ENCODE measurements at regions not wholly inside any gene's neighbourhood (a gene's known extent, or its start where the extent isn't known, plus 50 kb on each side); places are given as distances from the start of the nearest gene placed in this dataset.

DNA sequence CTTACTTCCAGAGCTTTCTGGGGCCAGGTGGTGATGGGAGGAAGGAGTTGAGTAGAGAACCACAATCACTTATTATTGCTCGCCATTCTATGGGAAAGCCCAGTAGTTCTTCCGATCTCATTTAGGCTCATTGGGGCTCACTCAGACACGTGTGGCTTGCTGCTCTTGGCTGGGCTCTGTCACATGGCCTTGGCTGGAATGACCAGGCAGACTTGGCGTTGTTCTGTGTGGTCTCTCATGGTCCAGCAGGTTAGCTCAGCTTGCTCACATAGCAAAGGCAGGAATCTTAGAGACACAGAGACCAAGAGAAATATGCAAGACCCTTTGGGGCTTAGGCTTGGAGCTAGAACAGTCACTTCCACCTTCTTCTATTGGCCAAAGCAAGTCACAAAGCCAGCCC is 261.2 kb downstream of the LOXHD1 start:
- DNase-seq = no peak
- CTCF ChIA-PET = interaction anchor here (0.8 to 1.3 kb wide), 3 partner anchors 8 to 774 kb away, joined by 3 to 8 read pairs (median 3); no protein-coding TSS in a partner anchor
- POLR2A ChIA-PET = no interaction called here
- no peaks in the 10 kb centered on the region for H3K9me3 Mint-ChIP-seq (ENCODE audit: insufficient read depth)
- H3K4me1 Mint-ChIP-seq (ENCODE audit: low read depth) = peaks cover 17% of the 10 kb centered on the region
- H3K27me3 Mint-ChIP-seq (ENCODE audit: low read depth) = no peaks in the 10 kb centered on the region
- no peak overlapping the region for H3K27ac Mint-ChIP-seq
- H3K4me3 Mint-ChIP-seq = no peak overlapping the region
- no peak for ATAC-seq
- H3K36me3 Mint-ChIP-seq (ENCODE audit: low read depth) = no peaks in the 10 kb centered on the region

DNA sequence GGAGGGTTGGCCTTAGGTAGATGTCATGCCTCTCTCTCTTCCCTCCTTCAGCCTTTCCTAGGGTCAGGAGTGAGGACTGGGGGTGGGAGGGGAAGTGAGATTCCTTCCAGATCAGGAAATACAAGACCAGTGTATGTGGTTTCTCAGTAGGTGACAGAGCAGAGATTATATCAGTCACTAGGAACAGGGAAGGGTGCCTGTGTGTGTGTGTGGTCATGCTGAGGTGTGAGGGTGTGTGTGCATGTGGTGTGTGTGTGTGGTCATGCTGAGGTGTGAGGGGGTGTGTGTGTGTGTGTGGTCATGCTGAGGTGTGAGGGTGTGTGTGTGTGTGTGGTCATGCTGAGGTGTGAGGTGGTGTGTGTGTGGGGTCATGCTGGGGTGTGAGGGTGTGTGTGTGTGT is 259.8 kb downstream of the LOXHD1 start:
- Mint-ChIP-seq H3K4me3 (no peak overlapping the region), H3K9me3 (ENCODE audit: insufficient read depth) (no peaks in the 10 kb centered on the region), H3K27ac (peak overlapping the region; percentile 53), H3K27me3 (ENCODE audit: low read depth) (no peaks in the 10 kb centered on the region), H3K4me1 (ENCODE audit: low read depth) (peaks cover 17% of the 10 kb centered on the region), H3K36me3 (ENCODE audit: low read depth) (no peaks in the 10 kb centered on the region)
- ATAC-seq (no peak), DNase-seq (no peak)
- POLR2A ChIA-PET = no interaction called here
- CTCF ChIA-PET = interaction anchor here (1.3 kb wide), 1 partner anchor 261 kb away, joined by 8 read pairs; no protein-coding TSS in a partner anchor

GRCh38 chr18:46398005-46398404 is 259.0 kb downstream of the LOXHD1 start:
- Mint-ChIP-seq H3K27me3 (ENCODE audit: low read depth) (no peaks in the 10 kb centered on the region), H3K27ac (no peak overlapping the region), H3K9me3 (ENCODE audit: insufficient read depth) (no peaks in the 10 kb centered on the region), H3K4me1 (ENCODE audit: low read depth) (peaks cover 17% of the 10 kb centered on the region), H3K4me3 (no peak overlapping the region), H3K36me3 (ENCODE audit: low read depth) (no peaks in the 10 kb centered on the region)
- CTCF ChIA-PET = no interaction called here
- DNase-seq (no peak), ATAC-seq (no peak)
- POLR2A ChIA-PET = no interaction called here

- CTCF ChIA-PET = no interaction called here
- H3K4me3 Mint-ChIP-seq = no peak overlapping the region
- H3K27ac Mint-ChIP-seq = no peak overlapping the region
- ATAC-seq (no peak), DNase-seq (no peak)
- POLR2A ChIA-PET = no interaction called here
- no peaks in the 10 kb centered on the region for H3K27me3 Mint-ChIP-seq (ENCODE audit: low read depth)
- no peaks in the 10 kb centered on the region for H3K36me3 Mint-ChIP-seq (ENCODE audit: low read depth)
- H3K4me1 Mint-ChIP-seq (ENCODE audit: low read depth) = peaks cover 17% of the 10 kb centered on the region
- no peaks in the 10 kb centered on the region for H3K9me3 Mint-ChIP-seq (ENCODE audit: insufficient read depth)
Measured at GRCh38 chr18:46398625-46399024, 258.4 kb downstream of the LOXHD1 start.

DNA sequence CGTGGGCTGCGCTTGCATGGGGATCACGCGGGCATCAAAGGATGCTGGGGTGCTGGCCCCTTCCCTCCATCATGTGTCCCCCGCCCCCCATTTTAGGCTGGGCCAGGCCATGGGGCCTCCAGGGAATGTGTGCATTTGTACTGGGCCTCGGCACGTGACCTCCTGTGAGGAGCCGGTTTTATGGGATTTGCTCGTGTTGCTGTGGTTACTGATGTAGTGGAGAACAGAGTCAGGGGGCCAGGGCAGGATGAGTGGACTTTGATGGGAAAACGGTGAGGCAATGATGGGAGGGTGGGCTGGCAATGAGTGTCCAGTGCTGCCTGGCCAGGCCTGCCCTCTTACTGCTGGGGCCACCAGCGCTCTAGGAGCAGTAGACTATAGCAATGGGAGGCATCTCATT is 257.7 kb downstream of the LOXHD1 start:
- no peak for DNase-seq
- Mint-ChIP-seq H3K9me3 (ENCODE audit: insufficient read depth) (no peaks in the 10 kb centered on the region), H3K36me3 (ENCODE audit: low read depth) (no peaks in the 10 kb centered on the region), H3K4me1 (ENCODE audit: low read depth) (peaks cover 13% of the 10 kb centered on the region), H3K4me3 (no peak overlapping the region), H3K27ac (peak overlapping the region; percentile 55), H3K27me3 (ENCODE audit: low read depth) (no peaks in the 10 kb centered on the region)
- no peak for ATAC-seq
- ChIA-PET POLR2A (no interaction called here), CTCF (no interaction called here)

- no peak overlapping the region for H3K27ac Mint-ChIP-seq
- POLR2A ChIA-PET = no interaction called here
- peaks cover 13% of the 10 kb centered on the region for H3K4me1 Mint-ChIP-seq (ENCODE audit: low read depth)
- ATAC-seq (no peak), DNase-seq (no peak)
- CTCF ChIA-PET = no interaction called here
- H3K36me3 Mint-ChIP-seq (ENCODE audit: low read depth) = no peaks in the 10 kb centered on the region
- no peak overlapping the region for H3K4me3 Mint-ChIP-seq
- H3K9me3 Mint-ChIP-seq (ENCODE audit: insufficient read depth) = no peaks in the 10 kb centered on the region
- H3K27me3 Mint-ChIP-seq (ENCODE audit: low read depth) = no peaks in the 10 kb centered on the region
Measured at GRCh38 chr18:46400449-46400848, 256.6 kb downstream of the LOXHD1 start.

DNA sequence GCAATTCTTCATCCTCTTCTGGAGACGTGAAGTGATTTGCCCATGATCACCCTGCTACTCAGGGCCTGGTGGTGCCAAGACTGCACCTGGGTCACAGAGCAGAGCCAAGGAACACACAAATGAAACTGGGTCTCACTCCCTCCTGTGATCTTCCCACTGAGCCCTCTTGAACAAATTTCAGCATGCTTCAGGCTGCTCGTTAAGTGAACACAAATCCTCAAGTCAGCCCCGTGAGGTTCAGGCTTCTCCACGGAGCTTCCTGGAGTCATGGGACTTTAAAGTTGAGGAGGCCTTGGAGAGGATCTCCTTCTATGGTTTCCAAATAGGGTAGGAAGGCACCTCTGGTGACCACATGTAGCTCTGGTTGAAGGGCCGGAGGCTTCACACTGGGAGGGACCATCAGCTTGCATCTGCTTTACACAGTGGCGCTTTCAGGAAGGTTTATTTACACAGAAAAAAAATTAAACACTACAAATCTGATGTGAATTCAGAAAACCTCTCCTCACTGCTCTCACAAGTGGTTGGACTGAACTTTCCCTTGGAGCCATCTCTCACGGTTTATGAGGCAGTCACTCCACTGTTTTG is 255.4 kb downstream of the LOXHD1 start:
- Mint-ChIP-seq H3K4me1 (ENCODE audit: low read depth) (peaks cover 13% of the 10 kb centered on the region), H3K27me3 (ENCODE audit: low read depth) (no peaks in the 10 kb centered on the region), H3K27ac (no peak overlapping the region), H3K36me3 (ENCODE audit: low read depth) (no peaks in the 10 kb centered on the region), H3K9me3 (ENCODE audit: insufficient read depth) (no peaks in the 10 kb centered on the region), H3K4me3 (no peak overlapping the region)
- ChIA-PET CTCF (no interaction called here), POLR2A (no interaction called here)
- ATAC-seq (no peak), DNase-seq (no peak)

DNA sequence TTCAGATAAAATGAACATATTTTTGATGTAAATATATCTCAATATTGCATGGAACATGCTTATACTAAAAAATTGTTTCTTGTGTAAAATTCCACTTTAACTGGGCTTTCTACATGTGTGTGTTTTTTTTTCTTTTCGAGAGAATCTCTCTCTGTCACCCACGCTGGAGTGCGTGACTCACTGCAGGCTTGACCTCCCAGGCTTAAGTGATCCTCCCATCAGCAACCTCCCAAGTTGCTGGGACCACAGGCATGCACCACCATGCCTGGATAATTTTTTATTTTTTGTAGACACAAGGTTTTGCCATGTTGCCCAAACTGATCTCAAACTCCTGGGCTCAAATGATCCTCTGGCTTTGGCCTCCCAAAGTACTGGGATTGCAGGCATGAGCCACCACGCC is 254.6 kb downstream of the LOXHD1 start:
- H3K4me1 Mint-ChIP-seq (ENCODE audit: low read depth) = peaks cover 7% of the 10 kb centered on the region
- ChIA-PET POLR2A (no interaction called here), CTCF (no interaction called here)
- no peaks in the 10 kb centered on the region for H3K9me3 Mint-ChIP-seq (ENCODE audit: insufficient read depth)
- ATAC-seq (no peak), DNase-seq (no peak)
- H3K4me3 Mint-ChIP-seq = no peak overlapping the region
- no peaks in the 10 kb centered on the region for H3K27me3 Mint-ChIP-seq (ENCODE audit: low read depth)
- no peaks in the 10 kb centered on the region for H3K36me3 Mint-ChIP-seq (ENCODE audit: low read depth)
- H3K27ac Mint-ChIP-seq = no peak overlapping the region

DNA sequence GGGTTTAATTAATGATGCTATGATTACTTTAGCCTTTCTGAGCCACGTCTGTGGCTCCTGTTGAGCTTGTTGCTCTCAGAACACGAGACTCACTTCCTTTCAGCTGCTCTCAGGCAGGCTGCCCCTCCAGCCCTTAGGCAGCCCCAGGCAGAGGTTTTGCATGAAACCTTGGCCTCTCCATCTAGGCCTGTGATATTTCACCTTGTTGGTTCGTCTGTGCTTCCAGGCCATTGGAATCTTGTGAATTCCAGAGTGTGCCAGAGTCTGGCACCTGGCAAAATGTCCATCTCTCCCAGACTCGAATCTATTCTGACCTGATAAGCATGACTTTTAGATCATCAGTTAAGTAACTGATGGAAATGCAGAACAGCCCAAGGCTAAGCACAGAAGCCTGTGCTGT is 254.1 kb downstream of the LOXHD1 start:
- ATAC-seq = no peak
- CTCF ChIA-PET = no interaction called here

DNA sequence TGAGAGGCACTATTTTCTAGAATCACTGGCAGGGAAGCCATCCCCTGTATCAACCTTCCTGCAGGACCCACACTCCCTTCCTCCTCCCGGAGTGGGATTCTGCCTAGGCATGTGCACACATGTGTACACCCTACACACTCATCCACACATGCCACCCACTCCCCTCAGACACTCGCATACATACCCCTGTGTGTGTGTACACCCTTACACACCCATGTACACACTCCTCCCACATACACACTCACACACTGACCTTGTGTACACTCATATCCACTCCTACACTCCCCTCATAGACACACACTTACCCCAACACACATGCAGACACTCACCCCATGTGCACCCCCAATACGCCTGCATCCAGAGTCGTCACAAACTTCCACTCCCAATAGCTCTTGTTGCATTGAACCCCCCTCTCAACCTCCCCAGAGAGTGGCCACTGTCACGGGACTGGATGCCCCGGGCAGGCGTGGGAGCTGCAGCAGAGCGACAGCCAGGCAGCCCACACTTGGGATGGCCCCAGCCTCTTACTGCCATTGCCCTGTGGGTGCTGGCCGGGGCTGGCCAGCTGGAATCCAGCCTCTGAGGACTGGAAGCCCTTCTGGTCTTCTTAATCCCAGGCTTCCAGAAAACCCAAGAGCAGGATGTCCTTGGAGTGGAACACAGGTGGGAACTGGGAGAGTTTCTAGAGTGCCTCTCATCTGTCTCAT is 251.0 kb downstream of the LOXHD1 start:
- POLR2A ChIA-PET = no interaction called here
- no peaks in the 10 kb centered on the region for H3K36me3 Mint-ChIP-seq (ENCODE audit: low read depth)
- DNase-seq (no peak), ATAC-seq (no peak)
- H3K9me3 Mint-ChIP-seq (ENCODE audit: insufficient read depth) = no peaks in the 10 kb centered on the region
- no peak overlapping the region for H3K4me3 Mint-ChIP-seq
- H3K4me1 Mint-ChIP-seq (ENCODE audit: low read depth) = no peaks in the 10 kb centered on the region
- CTCF ChIA-PET = no interaction called here
- no peaks in the 10 kb centered on the region for H3K27me3 Mint-ChIP-seq (ENCODE audit: low read depth)
- no peak overlapping the region for H3K27ac Mint-ChIP-seq

More for the DNA sequence above, 254.1 kb downstream of the LOXHD1 start:
- DNase-seq = no peak
- no peaks in the 10 kb centered on the region for H3K9me3 Mint-ChIP-seq (ENCODE audit: insufficient read depth)
- POLR2A ChIA-PET = no interaction called here
- H3K4me1 Mint-ChIP-seq (ENCODE audit: low read depth) = peaks cover 4% of the 10 kb centered on the region
- no peak overlapping the region for H3K4me3 Mint-ChIP-seq
- no peaks in the 10 kb centered on the region for H3K27me3 Mint-ChIP-seq (ENCODE audit: low read depth)
- no peaks in the 10 kb centered on the region for H3K36me3 Mint-ChIP-seq (ENCODE audit: low read depth)
- H3K27ac Mint-ChIP-seq = no peak overlapping the region

DNA sequence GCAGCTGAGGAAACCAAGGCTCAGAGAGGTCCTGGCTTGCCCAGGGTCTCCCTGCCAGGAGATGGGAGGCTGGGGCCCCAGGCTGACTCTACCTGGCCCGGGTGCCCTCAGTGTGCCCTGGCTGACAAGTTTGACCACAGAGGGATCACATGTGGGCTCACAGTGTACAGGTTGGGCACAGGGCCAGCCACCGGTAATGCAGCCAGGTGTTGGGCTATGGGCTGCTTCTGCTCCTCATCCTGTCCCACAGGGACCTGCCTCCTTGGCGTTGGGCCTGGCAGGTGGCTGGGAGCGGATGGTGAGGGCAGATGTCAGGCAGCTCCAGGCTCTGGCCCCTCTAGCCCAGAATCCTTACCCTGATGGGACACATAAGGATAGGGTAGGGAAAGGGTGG is 250.5 kb downstream of the LOXHD1 start:
- Mint-ChIP-seq H3K4me3 (no peak overlapping the region), H3K4me1 (ENCODE audit: low read depth) (no peaks in the 10 kb centered on the region), H3K36me3 (ENCODE audit: low read depth) (no peaks in the 10 kb centered on the region), H3K27ac (no peak overlapping the region), H3K9me3 (ENCODE audit: insufficient read depth) (no peaks in the 10 kb centered on the region), H3K27me3 (ENCODE audit: low read depth) (no peaks in the 10 kb centered on the region)
- CTCF ChIA-PET = no interaction called here
- DNase-seq (no peak), ATAC-seq (no peak)
- POLR2A ChIA-PET = no interaction called here

- DNase-seq = no peak
- H3K27me3 Mint-ChIP-seq (ENCODE audit: low read depth) = no peaks in the 10 kb centered on the region
- H3K27ac Mint-ChIP-seq = no peak overlapping the region
Measured at GRCh38 chr18:46407486-46408166, 249.4 kb downstream of the LOXHD1 start.

More at GRCh38 chr18:46407486-46408166, 249.4 kb downstream of the LOXHD1 start:
- no peaks in the 10 kb centered on the region for H3K36me3 Mint-ChIP-seq (ENCODE audit: low read depth)
- no peaks in the 10 kb centered on the region for H3K9me3 Mint-ChIP-seq (ENCODE audit: insufficient read depth)
- ChIA-PET CTCF (no interaction called here), POLR2A (no interaction called here)
- no peak for ATAC-seq
- H3K4me3 Mint-ChIP-seq = no peak overlapping the region
- H3K4me1 Mint-ChIP-seq (ENCODE audit: low read depth) = no peaks in the 10 kb centered on the region

All from activated CD8-positive, alpha-beta T cell treated with anti-CD3 and anti-CD28 coated beads, Interleukin-2, amount 10 ng/mL, durations not matched to agents 7 days and 5 days (primary cell).